ENCODE measurements at regions not wholly inside any gene's neighbourhood (a gene's known extent, or its start where the extent isn't known, plus 50 kb on each side); places are given as distances from the start of the nearest gene placed in this dataset.

DNA sequence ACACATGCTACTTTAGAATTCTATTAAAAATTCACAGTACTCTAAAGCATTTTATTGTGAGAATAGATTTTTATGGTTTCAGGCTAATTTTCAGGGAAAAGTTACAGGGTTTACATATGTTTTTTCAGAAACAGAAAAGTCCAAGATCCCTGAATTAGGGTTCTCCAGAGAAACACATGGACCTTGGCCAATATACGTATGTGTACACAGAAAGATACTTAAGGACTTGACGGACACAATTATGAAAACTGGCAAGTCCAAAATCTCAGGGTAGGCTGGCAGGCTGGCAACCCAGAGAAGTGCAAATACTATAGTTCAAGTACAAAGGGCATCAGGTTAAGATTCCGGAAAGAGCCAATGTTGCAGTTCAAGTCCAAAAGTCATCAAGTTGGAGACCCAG, 1897.8 kb upstream of the PCDH10 start:
- no peaks in the 10 kb centered on the region for H3K27me3 ChIP-seq (ENCODE audit: low read depth)
- H3K4me3 ChIP-seq: no peak overlapping the region
- no peak for DNase-seq
- no peaks in the 10 kb centered on the region for H3K9me3 ChIP-seq (replicated peaks)
- H3K27ac ChIP-seq (replicated peaks): no peak overlapping the region
- TF ChIP-seq, protein P1, sequence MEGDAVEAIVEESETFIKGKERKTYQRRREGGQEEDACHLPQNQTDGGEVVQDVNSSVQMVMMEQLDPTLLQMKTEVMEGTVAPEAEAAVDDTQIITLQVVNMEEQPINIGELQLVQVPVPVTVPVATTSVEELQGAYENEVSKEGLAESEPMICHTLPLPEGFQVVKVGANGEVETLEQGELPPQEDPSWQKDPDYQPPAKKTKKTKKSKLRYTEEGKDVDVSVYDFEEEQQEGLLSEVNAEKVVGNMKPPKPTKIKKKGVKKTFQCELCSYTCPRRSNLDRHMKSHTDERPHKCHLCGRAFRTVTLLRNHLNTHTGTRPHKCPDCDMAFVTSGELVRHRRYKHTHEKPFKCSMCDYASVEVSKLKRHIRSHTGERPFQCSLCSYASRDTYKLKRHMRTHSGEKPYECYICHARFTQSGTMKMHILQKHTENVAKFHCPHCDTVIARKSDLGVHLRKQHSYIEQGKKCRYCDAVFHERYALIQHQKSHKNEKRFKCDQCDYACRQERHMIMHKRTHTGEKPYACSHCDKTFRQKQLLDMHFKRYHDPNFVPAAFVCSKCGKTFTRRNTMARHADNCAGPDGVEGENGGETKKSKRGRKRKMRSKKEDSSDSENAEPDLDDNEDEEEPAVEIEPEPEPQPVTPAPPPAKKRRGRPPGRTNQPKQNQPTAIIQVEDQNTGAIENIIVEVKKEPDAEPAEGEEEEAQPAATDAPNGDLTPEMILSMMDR (IDR thresholded peaks at IDR 0.05; ENCODE audit: borderline replicate concordance): no peak
- intact Hi-C loops (cut with micrococcal nuclease): no loop called here
- no peaks in the 10 kb centered on the region for H3K4me1 ChIP-seq
- no peaks in the 10 kb centered on the region for H3K36me3 ChIP-seq

DNA sequence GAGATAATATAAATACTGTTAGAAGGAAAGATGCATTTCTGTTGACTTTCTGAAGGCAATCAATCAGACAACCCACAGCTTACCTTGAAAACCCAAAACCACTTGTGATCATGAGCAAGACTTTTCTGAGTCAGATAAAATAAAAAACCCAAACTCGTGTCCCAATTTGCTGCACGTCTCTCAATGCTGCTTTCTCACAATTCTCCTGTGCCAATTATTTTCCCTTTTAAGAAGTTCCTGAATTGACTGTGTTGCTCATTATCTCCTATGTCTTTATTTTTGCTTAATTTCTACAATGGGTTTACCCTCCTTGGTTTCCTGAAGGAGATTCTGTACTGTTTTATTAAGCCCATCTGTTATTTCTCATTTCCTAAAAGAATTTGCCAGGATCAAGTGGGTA, 1891.9 kb upstream of the PCDH10 start:
- no peak for DNase-seq

DNA sequence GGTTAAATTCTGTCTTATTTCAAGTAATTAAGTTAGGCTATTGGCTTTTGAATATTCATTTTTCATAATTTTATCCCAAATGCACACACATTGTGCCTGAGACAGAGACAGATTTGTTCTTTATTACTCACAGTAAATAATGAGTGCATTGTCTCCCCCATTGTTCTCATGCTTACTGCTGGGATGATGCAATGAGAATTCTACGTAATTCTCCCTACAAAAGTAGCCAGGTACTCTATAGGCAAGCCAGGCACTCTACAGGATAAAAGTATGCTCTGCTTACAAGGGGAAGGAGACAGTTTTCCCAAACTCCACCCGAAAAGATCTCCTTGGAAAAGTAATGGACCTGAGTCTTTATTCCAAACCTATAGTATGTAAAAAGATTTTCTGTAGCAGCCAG, 1890.7 kb upstream of the PCDH10 start:
- DNase-seq: no peak
- no peaks in the 10 kb centered on the region for H3K4me1 ChIP-seq
- no peaks in the 10 kb centered on the region for H3K9me3 ChIP-seq (replicated peaks)

More for the DNA sequence above, 1891.9 kb upstream of the PCDH10 start:
- TF ChIP-seq, protein P1 (IDR thresholded peaks at IDR 0.05; ENCODE audit: borderline replicate concordance): no peak
- H3K27ac ChIP-seq (replicated peaks): no peak overlapping the region
- H3K27me3 ChIP-seq (ENCODE audit: low read depth): no peaks in the 10 kb centered on the region
- H3K4me1 ChIP-seq: no peaks in the 10 kb centered on the region
- H3K36me3 ChIP-seq: no peaks in the 10 kb centered on the region
- no peaks in the 10 kb centered on the region for H3K9me3 ChIP-seq (replicated peaks)
- no peak overlapping the region for H3K4me3 ChIP-seq
- intact Hi-C loops (cut with micrococcal nuclease): no loop called here

DNA sequence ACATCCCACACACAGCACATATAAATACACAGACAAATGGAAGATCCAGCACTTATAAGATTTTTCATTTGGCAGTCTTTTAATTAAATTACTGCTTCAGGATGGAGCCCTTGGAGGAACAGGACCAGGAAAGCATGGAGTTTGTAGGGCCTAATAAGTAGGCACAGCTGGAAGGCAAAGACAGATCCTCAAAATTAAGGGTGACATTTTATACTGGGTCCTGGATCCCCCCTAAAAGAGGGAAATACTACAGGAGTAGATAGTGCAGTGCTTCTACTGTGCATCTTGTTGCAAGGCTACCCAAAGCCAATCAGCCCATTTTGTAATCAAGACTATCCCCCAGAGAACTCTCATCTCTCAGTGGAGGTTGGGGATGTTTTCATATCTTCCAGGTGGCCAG, 1860.7 kb upstream of the PCDH10 start:
- TF ChIP-seq, protein P1 (IDR thresholded peaks at IDR 0.05; ENCODE audit: borderline replicate concordance): no peak
- intact Hi-C loops (cut with micrococcal nuclease): no loop called here
- Histone ChIP-seq H3K27ac (replicated peaks) (no peak overlapping the region), H3K9me3 (replicated peaks) (peaks cover 45% of the 10 kb centered on the region), H3K36me3 (no peaks in the 10 kb centered on the region), H3K4me3 (no peak overlapping the region), H3K27me3 (ENCODE audit: low read depth) (no peaks in the 10 kb centered on the region), H3K4me1 (no peaks in the 10 kb centered on the region)
- DNase-seq: no peak

More for the DNA sequence above, 1890.7 kb upstream of the PCDH10 start:
- Histone ChIP-seq H3K27ac (replicated peaks) (no peak overlapping the region), H3K36me3 (no peaks in the 10 kb centered on the region), H3K27me3 (ENCODE audit: low read depth) (no peaks in the 10 kb centered on the region), H3K4me3 (no peak overlapping the region)
- TF ChIP-seq, protein P1 (IDR thresholded peaks at IDR 0.05; ENCODE audit: borderline replicate concordance): no peak
- intact Hi-C loops (cut with micrococcal nuclease): no loop called here

DNA sequence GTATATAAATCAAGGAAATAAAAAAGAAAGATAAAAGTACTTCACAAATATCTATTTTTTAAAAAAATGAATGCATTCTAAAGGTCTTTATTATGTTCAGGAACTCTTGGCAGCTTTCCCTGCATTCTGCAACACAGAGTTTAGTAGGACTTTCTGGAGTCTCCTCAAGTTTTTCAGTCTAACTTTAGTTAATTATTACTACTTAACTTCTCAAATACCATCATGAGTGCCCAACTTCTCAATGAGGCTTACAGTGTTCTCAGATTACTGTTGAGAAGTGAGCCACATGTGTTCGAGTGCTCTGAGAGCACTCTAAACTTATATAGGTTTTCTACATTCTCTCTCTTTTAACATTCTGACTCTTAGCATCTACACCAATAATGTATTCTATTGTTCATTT, 1852.9 kb upstream of the PCDH10 start:
- no peak for DNase-seq
- no peaks in the 10 kb centered on the region for H3K9me3 ChIP-seq (replicated peaks)
- H3K36me3 ChIP-seq: no peaks in the 10 kb centered on the region
- no peak overlapping the region for H3K4me3 ChIP-seq
- H3K27ac ChIP-seq (replicated peaks): no peak overlapping the region
- H3K4me1 ChIP-seq: no peaks in the 10 kb centered on the region
- H3K27me3 ChIP-seq (ENCODE audit: low read depth): no peaks in the 10 kb centered on the region
- TF ChIP-seq, protein P1 (IDR thresholded peaks at IDR 0.05; ENCODE audit: borderline replicate concordance): no peak
- intact Hi-C loops (cut with micrococcal nuclease): no loop called here

DNA sequence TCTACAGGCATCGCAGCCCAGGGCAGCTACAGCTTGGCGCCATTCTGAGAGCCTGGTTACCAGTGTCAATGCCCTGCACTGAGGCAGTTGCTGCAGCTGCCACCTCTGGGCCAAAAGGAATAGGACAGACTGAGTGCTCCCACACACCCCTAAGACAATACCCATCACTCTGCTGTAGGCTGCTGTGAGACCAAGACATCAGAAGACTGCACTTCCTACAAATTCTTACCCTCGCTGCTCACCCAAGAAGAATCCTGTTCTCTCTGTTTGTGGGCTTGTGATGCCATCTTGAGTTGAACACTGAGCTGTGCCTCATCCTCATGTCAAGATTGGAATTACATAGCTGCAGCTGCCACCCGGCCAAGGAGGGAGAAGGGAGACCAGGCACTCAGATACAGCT, 1847.0 kb upstream of the PCDH10 start:
- Histone ChIP-seq H3K27ac (replicated peaks) (no peak overlapping the region), H3K4me1 (no peaks in the 10 kb centered on the region), H3K4me3 (no peak overlapping the region), H3K9me3 (replicated peaks) (peaks cover 37% of the 10 kb centered on the region), H3K27me3 (ENCODE audit: low read depth) (no peaks in the 10 kb centered on the region), H3K36me3 (no peaks in the 10 kb centered on the region)
- DNase-seq: no peak
- TF ChIP-seq, protein P1 (IDR thresholded peaks at IDR 0.05; ENCODE audit: borderline replicate concordance): no peak
- intact Hi-C loops (cut with micrococcal nuclease): no loop called here

All from left ventricle myocardium inferior (tissue), 1 donor.